A549 (cell line): ENCODE measurements at regions not wholly inside any gene's neighbourhood (a gene's known extent, or its start where the extent isn't known, plus 50 kb on each side); places are given as distances from the start of the nearest gene placed in this dataset.

ENCODE experiments used
- CTCF ChIP-seq: fragments of >200 bp; sonication (Bioruptor Twin); formaldehyde crosslinking; IDR thresholded peaks from 3 replicates; pipeline ENCODE4 v1.5.1; 2016
- KDM5A ChIP-seq: fragments of 200-600 bp; sonication (generic); IDR thresholded peaks from 2 replicates; pipeline ENCODE4 v1.6.1; 2016; ENCODE audit warnings: antibody characterized with exemption, mild to moderate bottlenecking
- ZC3H11A ChIP-seq: fragments of 450-650 bp; IDR thresholded peaks from 2 replicates; pipeline ENCODE4 v1.6.1; 2014; ENCODE audit warnings: antibody characterized with exemption, mild to moderate bottlenecking

- no peak for TF ChIP-seq CTCF
- no peak for TF ChIP-seq ZC3H11A
- no peak for TF ChIP-seq KDM5A
Measured at GRCh38 chr13:55366676-55367075, 1774.0 kb upstream of the PRR20A start.
